GM10266 (cell line): ENCODE measurements at regions not wholly inside any gene's neighbourhood (a gene's known extent, or its start where the extent isn't known, plus 50 kb on each side); places are given as distances from the start of the nearest gene placed in this dataset.

ENCODE experiments used
- DNase-seq: peaks from one replicate; pipeline ENCODE4 v3.0.0; 2012; ENCODE audit errors: extremely low spot score
- CTCF ChIP-seq: IDR thresholded peaks from 2 replicates; pipeline ENCODE4 v1.5.1; 2012; ENCODE audit warnings: mild to moderate bottlenecking, low read depth; ENCODE audit not compliant: control insufficient read depth, insufficient read depth; ENCODE audit errors: missing control alignments

DNA sequence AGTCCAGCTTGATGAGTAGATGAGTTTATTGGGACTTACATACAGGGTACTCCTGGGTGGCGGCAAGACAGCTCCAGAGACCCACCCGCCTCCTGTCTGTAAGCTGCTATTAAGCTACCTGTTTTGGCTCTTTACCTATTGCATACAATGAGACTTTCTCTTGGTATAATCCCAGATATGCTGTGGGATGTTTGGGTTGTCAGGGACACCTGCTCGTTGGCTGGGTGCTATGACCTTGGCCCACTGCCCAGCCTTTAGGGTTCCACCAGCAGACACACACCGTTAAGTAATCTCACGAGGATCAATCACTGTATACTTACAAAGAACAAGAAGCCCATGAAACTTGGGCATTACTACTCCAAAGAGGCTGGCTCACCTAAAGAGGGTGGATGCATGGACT, 116.4 kb downstream of the NPIPB5 start:
- TF ChIP-seq CTCF, result no peak
- DNase-seq, result no peak

- no peak for DNase-seq
- TF ChIP-seq CTCF, result no peak
These were observed 118.3 kb downstream of the NPIPB5 start for GRCh38 chr16:22628994-22629393.

- no peak for DNase-seq
These were observed 119.6 kb downstream of the NPIPB5 start for GRCh38 chr16:22630242-22630641.

DNA sequence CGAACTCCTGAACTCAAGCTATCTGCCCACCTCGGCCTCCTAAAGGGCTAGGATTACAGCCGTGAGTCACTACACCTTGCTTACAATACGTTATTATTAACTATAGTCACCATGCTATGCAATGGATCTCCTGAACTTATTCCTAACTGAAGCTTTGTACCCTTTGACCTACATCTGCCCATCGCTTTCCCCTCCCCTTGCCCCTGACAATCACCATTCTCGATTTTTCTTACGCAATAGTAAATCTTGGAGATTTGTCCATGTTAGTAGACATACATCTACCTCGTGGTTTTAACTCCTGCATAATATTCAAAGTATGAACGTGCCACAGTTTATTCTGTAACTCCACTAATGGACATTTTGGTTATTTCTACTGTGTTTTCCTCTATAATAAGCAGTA, 120.6 kb downstream of the NPIPB5 start:
- TF ChIP-seq CTCF, result no peak
- DNase-seq, result no peak

More at GRCh38 chr16:22630242-22630641, 119.6 kb downstream of the NPIPB5 start:
- no peak for TF ChIP-seq CTCF

GRCh38 chr16:22632606-22633005, 121.9 kb downstream of the NPIPB5 start:
- TF ChIP-seq CTCF, result no peak
- no peak for DNase-seq

- no peak for TF ChIP-seq CTCF
- DNase-seq, result no peak
These were observed 122.6 kb downstream of the NPIPB5 start for GRCh38 chr16:22633280-22633679.

- DNase-seq, result no peak
These were observed 123.1 kb downstream of the NPIPB5 start for GRCh38 chr16:22633799-22634198.

More at GRCh38 chr16:22633799-22634198, 123.1 kb downstream of the NPIPB5 start:
- no peak for TF ChIP-seq CTCF
